Keratinocyte (primary cell): ENCODE measurements at regions not wholly inside any gene's neighbourhood (a gene's known extent, or its start where the extent isn't known, plus 50 kb on each side); places are given as distances from the start of the nearest gene placed in this dataset.

ENCODE experiments used
- DNase-seq: peaks from one replicate; pipeline ENCODE4 v3.0.0-alpha.2; 2011; ENCODE audit warnings: low read depth, missing footprints, low spot score
- FAIRE-seq: peaks from 2 replicates; lab custom pipeline; 2011; peaks lifted over from hg19 to GRCh38; lab: Jason Lieb, UNC
- H2AFZ ChIP-seq: 2 replicates; pipeline ENCODE4 v1.6.0; 2012; ENCODE audit warnings: low read length, control low read depth, inconsistent platforms; ENCODE audit not compliant: control insufficient read depth
- H3K27ac ChIP-seq: 2 replicates; pipeline ENCODE4 v1.5.1; 2011; ENCODE audit warnings: low read length; ENCODE audit not compliant: control insufficient read depth, insufficient read depth
- H3K27me3 ChIP-seq: 3 replicates; pipeline ENCODE4 v1.6.0; 2011; ENCODE audit warnings: low read length; ENCODE audit not compliant: control insufficient read depth, insufficient read depth; ENCODE audit errors: extremely low read depth
- H3K36me3 ChIP-seq, 2 experiments: 2 replicates in 1 of 2; 3 replicates in 1 of 2; pipeline ENCODE4 v1.5.1; 2011; ENCODE audit warnings: low read length in 2 of 2, mild to moderate bottlenecking in 1 of 2; ENCODE audit not compliant: control insufficient read depth in 2 of 2, insufficient read depth in 2 of 2; ENCODE audit errors: extremely low read depth in 1 of 2
- H3K4me1 ChIP-seq: 3 replicates; pipeline ENCODE4 v1.5.1; 2011; ENCODE audit warnings: low read length; ENCODE audit not compliant: control insufficient read depth, insufficient read depth; ENCODE audit errors: extremely low read depth
- H3K4me2 ChIP-seq: 3 replicates; pipeline ENCODE4 v1.6.0; 2011; ENCODE audit warnings: low read depth, low read length; ENCODE audit not compliant: control insufficient read depth, insufficient read depth; ENCODE audit errors: extremely low read depth
- H3K4me3 ChIP-seq, 3 experiments: fragments of 200-600 bp in 1 of 3; sonication (generic) in 1 of 3; 2 replicates in 2 of 3; 3 replicates in 1 of 3; pipeline ENCODE4 v1.5.1; 2011 to 2016; ENCODE audit warnings: low read length in 3 of 3, mild to moderate bottlenecking in 3 of 3, control low read depth in 2 of 3, inconsistent platforms in 1 of 3, low read depth in 1 of 3, mixed read lengths in 1 of 3, mixed run types in 1 of 3, moderate library complexity in 1 of 3; ENCODE audit not compliant: control insufficient read depth in 2 of 3, insufficient read depth in 2 of 3; ENCODE audit errors: extremely low read depth in 1 of 3
- H3K79me2 ChIP-seq: 2 replicates; pipeline ENCODE4 v1.6.0; 2012; ENCODE audit warnings: low read length; ENCODE audit not compliant: control insufficient read depth, insufficient read depth
- H3K9ac ChIP-seq: 3 replicates; pipeline ENCODE4 v1.6.0; 2011; ENCODE audit warnings: low read length; ENCODE audit not compliant: control insufficient read depth, insufficient read depth; ENCODE audit errors: extremely low read depth
- H3K9me1 ChIP-seq: 3 replicates; pipeline ENCODE4 v1.6.0; 2011; ENCODE audit warnings: low read length; ENCODE audit not compliant: control insufficient read depth, insufficient read depth; ENCODE audit errors: extremely low read depth
- H3K9me3 ChIP-seq: 2 replicates; pipeline ENCODE4 v1.5.1; 2012; ENCODE audit warnings: low read depth, low read length; ENCODE audit not compliant: control insufficient read depth
- H4K20me1 ChIP-seq: 3 replicates; pipeline ENCODE4 v1.6.0; 2011; ENCODE audit warnings: low read length; ENCODE audit not compliant: control insufficient read depth, insufficient read depth; ENCODE audit errors: extremely low read depth
- CTCF ChIP-seq, 3 experiments: IDR thresholded peaks in 1 of 3; conservative IDR thresholded peaks in 1 of 3; optimal IDR thresholded peaks in 1 of 3; 2 replicates in 2 of 3; 3 replicates in 1 of 3; pipeline versions ENCODE3 to v1.5.1; 2011; ENCODE audit warnings: low read length in 3 of 3, mild to moderate bottlenecking in 3 of 3, moderate library complexity in 2 of 3, control low read depth in 1 of 3, inconsistent platforms in 1 of 3; ENCODE audit not compliant: insufficient read depth in 2 of 3; ENCODE audit errors: extremely low read depth in 1 of 3
- EZH2 ChIP-seq: IDR thresholded peaks from one replicate; pipeline ENCODE4 v1.6.1; 2012; ENCODE audit warnings: inconsistent platforms, mild to moderate bottlenecking, low read length, moderate library complexity
- dilution Hi-C: fragments of 300-500 bp; cut with MboI; formaldehyde crosslinking; loops from one replicate; pipeline ENCODE4 v1.7.0; 2020; ENCODE audit warnings: low sequenced_read_pairs; ENCODE audit not compliant: extremely low pct_ligation_motif_present

GRCh38 chr4:72984351-72984750, 85.2 kb downstream of the COX18 start:
- no peaks in the 10 kb centered on the region for H3K79me2 ChIP-seq
- DNase-seq (no peak), FAIRE-seq (no peak)
- no peaks in the 10 kb centered on the region for H3K27me3 ChIP-seq
- H3K9ac ChIP-seq, result no peak overlapping the region
- no peaks in the 10 kb centered on the region for H3K36me3 ChIP-seq
- no peak overlapping the region for H3K27ac ChIP-seq
- no peaks in the 10 kb centered on the region for H3K9me3 ChIP-seq
- H2AFZ ChIP-seq, result no peak overlapping the region
- no peaks in the 10 kb centered on the region for H3K9me1 ChIP-seq
- H3K4me2 ChIP-seq, result no peak overlapping the region
- H4K20me1 ChIP-seq, result no peaks in the 10 kb centered on the region
- H3K4me3 ChIP-seq, result no peak overlapping the region
- TF ChIP-seq EZH2 (no peak), CTCF (optimal IDR thresholded peaks at IDR 0.05 in 1 of 3, IDR thresholded peaks at IDR 0.05 in 1 of 3, conservative IDR thresholded peaks at IDR 0.05 in 1 of 3; ENCODE audit: extremely low read depth in 1 of 3, insufficient read depth in 2 of 3, low read length in 3 of 3) (no peak)
- no peaks in the 10 kb centered on the region for H3K4me1 ChIP-seq
- dilution Hi-C loops, result no loop called here

- no peak overlapping the region for H3K9ac ChIP-seq
- H3K9me3 ChIP-seq, result no peaks in the 10 kb centered on the region
- no peak for FAIRE-seq
- no peaks in the 10 kb centered on the region for H3K9me1 ChIP-seq
- no peak overlapping the region for H2AFZ ChIP-seq
- no peak overlapping the region for H3K4me3 ChIP-seq
- TF ChIP-seq EZH2 (no peak), CTCF (optimal IDR thresholded peaks at IDR 0.05 in 1 of 3, IDR thresholded peaks at IDR 0.05 in 1 of 3, conservative IDR thresholded peaks at IDR 0.05 in 1 of 3; ENCODE audit: extremely low read depth in 1 of 3, insufficient read depth in 2 of 3, low read length in 3 of 3) (no peak)
- no peak overlapping the region for H3K4me2 ChIP-seq
- H3K27me3 ChIP-seq, result no peaks in the 10 kb centered on the region
- no peak for DNase-seq
- H3K79me2 ChIP-seq, result no peaks in the 10 kb centered on the region
- dilution Hi-C loops, result no loop called here
- no peak overlapping the region for H3K27ac ChIP-seq
- H4K20me1 ChIP-seq, result no peaks in the 10 kb centered on the region
- H3K4me1 ChIP-seq, result no peaks in the 10 kb centered on the region
- no peaks in the 10 kb centered on the region for H3K36me3 ChIP-seq
Measured at GRCh38 chr4:72983709-72984108, 85.8 kb downstream of the COX18 start.
